Endodermal cell (in vitro differentiated cells): ENCODE measurements at regions not wholly inside any gene's neighbourhood (a gene's known extent, or its start where the extent isn't known, plus 50 kb on each side); places are given as distances from the start of the nearest gene placed in this dataset.

Experiments
- DNase-seq: peaks from one replicate; pipeline ENCODE4 v3.0.0-alpha.2; 2017
- H3K27ac ChIP-seq: 2 replicates; pipeline ENCODE4 v1.5.1; 2013; ENCODE audit warnings: mild to moderate bottlenecking, low read depth, low read length, moderate library complexity
- H3K27me3 ChIP-seq: 2 replicates; pipeline ENCODE4 v1.6.1; 2013; ENCODE audit warnings: mild to moderate bottlenecking, low read length, moderate library complexity; ENCODE audit not compliant: insufficient read depth, control insufficient read depth, poor library complexity, severe bottlenecking
- H3K36me3 ChIP-seq: 2 replicates; pipeline ENCODE4 v1.7.0; 2013; ENCODE audit warnings: mild to moderate bottlenecking, low read length, moderate library complexity; ENCODE audit not compliant: control insufficient read depth, insufficient read depth
- H3K4me1 ChIP-seq: one replicate; pipeline ENCODE4 v1.7.0; 2013; ENCODE audit warnings: low read length; ENCODE audit not compliant: control insufficient read depth, insufficient read depth
- H3K4me3 ChIP-seq: 2 replicates; pipeline ENCODE4 v1.5.1; 2013; ENCODE audit warnings: mild to moderate bottlenecking, low read length, moderate library complexity
- H3K9ac ChIP-seq: 2 replicates; pipeline ENCODE4 v1.6.1; 2013; ENCODE audit warnings: mild to moderate bottlenecking, low read length, moderate library complexity; ENCODE audit not compliant: poor library complexity, severe bottlenecking; ENCODE audit errors: extremely low read depth
- H3K9me3 ChIP-seq: 2 replicates; pipeline ENCODE4 v1.6.1; 2013; ENCODE audit warnings: mild to moderate bottlenecking, low read length, moderate library complexity; ENCODE audit not compliant: control insufficient read depth
- H3K27ac Mint-ChIP-seq: 2 replicates; pipeline ENCODE4 v1.8.0; 2020; ENCODE audit warnings: mixed read lengths
- H3K27me3 Mint-ChIP-seq: 2 replicates; pipeline ENCODE4 v1.8.0; 2021; ENCODE audit warnings: mild to moderate bottlenecking, mixed read lengths; ENCODE audit not compliant: insufficient read depth
- H3K36me3 Mint-ChIP-seq: 2 replicates; pipeline ENCODE4 v1.8.0; 2020; ENCODE audit warnings: low read depth, mixed read lengths
- H3K4me1 Mint-ChIP-seq: 2 replicates; pipeline ENCODE4 v1.8.0; 2020; ENCODE audit warnings: mixed read lengths
- H3K4me3 Mint-ChIP-seq: 2 replicates; pipeline ENCODE4 v1.8.0; 2020; ENCODE audit warnings: mild to moderate bottlenecking, moderate library complexity, mixed read lengths
- H3K9me3 Mint-ChIP-seq: 2 replicates; pipeline ENCODE4 v1.8.0; 2020; ENCODE audit warnings: mild to moderate bottlenecking, mixed read lengths
- CTCF ChIP-seq: fragments of 200-600 bp; sonication (generic); conservative IDR thresholded peaks from 2 replicates; pipeline ENCODE4 v1.5.0; 2021; ENCODE audit warnings: antibody characterized with exemption, mild to moderate bottlenecking
- WGBS, 2 experiments: methylation state at CpG; one replicate each; pipeline versions ENCODE4 v1.1.5 to v1.1.7; 2013; ENCODE audit warnings: missing lambda C conversion rate in 2 of 2, mixed read lengths in 1 of 2; ENCODE audit not compliant: insufficient coverage in 1 of 2, insufficient read length in 1 of 2; 5-methylcytosine and 5-hydroxymethylcytosine counted together

GRCh38 chr18:27274901-27275300, 89.8 kb upstream of the CHST9 start:
- no peak for TF ChIP-seq CTCF
- WGBS, 2 experiments, result 94% methylated on average over 2 of the region's 3 CpGs; no CpG with 5 or more reads in 1 of the 2 experiments
- H3K4me3 Mint-ChIP-seq, result no peak overlapping the region
- no peaks in the 10 kb centered on the region for H3K36me3 Mint-ChIP-seq
- H3K9me3 ChIP-seq, result peaks cover 7% of the 10 kb centered on the region
- no peaks in the 10 kb centered on the region for H3K4me1 Mint-ChIP-seq
- H3K27me3 ChIP-seq, result no peaks in the 10 kb centered on the region
- H3K27ac ChIP-seq, result no peak overlapping the region
- H3K27ac Mint-ChIP-seq, result no peak overlapping the region
- no peak overlapping the region for H3K4me3 ChIP-seq
- no peaks in the 10 kb centered on the region for H3K4me1 ChIP-seq
- no peaks in the 10 kb centered on the region for H3K27me3 Mint-ChIP-seq
- no peak for DNase-seq
- no peaks in the 10 kb centered on the region for H3K36me3 ChIP-seq
- H3K9me3 Mint-ChIP-seq, result peaks cover 21% of the 10 kb centered on the region
- no peak overlapping the region for H3K9ac ChIP-seq

DNA sequence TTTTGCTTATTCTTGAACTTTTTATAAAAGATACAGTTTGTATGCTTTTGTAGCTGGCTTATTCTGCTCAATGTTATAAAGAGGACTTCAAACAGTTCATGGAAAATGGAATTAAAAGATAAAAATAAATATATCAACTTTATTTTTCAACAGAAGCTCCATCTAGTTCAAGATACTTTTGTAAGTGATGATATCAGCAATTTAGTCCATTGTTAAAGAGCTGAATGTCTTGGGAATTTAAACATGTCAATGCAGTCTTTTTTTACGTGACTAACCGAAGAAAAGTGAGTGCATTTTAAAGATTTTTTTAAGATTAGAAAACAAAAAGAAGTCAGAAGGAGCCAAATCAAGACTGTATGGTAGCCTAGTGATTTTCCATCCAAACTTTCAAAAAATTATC, 85.4 kb upstream of the CHST9 start:
- Histone ChIP-seq H3K27me3 (no peaks in the 10 kb centered on the region), H3K27ac (no peak overlapping the region), H3K4me3 (no peak overlapping the region), H3K4me1 (no peaks in the 10 kb centered on the region), H3K36me3 (no peaks in the 10 kb centered on the region), H3K9me3 (peaks cover 7% of the 10 kb centered on the region), H3K9ac (no peak overlapping the region)
- Mint-ChIP-seq H3K9me3 (peaks cover 14% of the 10 kb centered on the region), H3K27me3 (no peaks in the 10 kb centered on the region), H3K4me1 (no peaks in the 10 kb centered on the region), H3K27ac (no peak overlapping the region), H3K36me3 (no peaks in the 10 kb centered on the region), H3K4me3 (no peak overlapping the region)
- 96 to 100% methylated on average over 2 of the region's 2 CpGs for WGBS, 2 experiments
- TF ChIP-seq CTCF, result no peak
- DNase-seq, result no peak

- H3K27ac ChIP-seq, result no peak overlapping the region
- no peaks in the 10 kb centered on the region for H3K4me1 ChIP-seq
- no peak overlapping the region for H3K27ac Mint-ChIP-seq
- no peak overlapping the region for H3K4me3 ChIP-seq
- peaks cover 32% of the 10 kb centered on the region for H3K9me3 Mint-ChIP-seq
- no peak overlapping the region for H3K9ac ChIP-seq
- H3K36me3 Mint-ChIP-seq, result no peaks in the 10 kb centered on the region
- no peaks in the 10 kb centered on the region for H3K27me3 Mint-ChIP-seq
- peaks cover 12% of the 10 kb centered on the region for H3K9me3 ChIP-seq
- no peaks in the 10 kb centered on the region for H3K36me3 ChIP-seq
- H3K4me3 Mint-ChIP-seq, result no peak overlapping the region
- DNase-seq, result no peak
- 79% methylated on average over 1 of the region's 1 CpG; no CpG with 5 or more reads in 1 of the 2 experiments for WGBS, 2 experiments
- no peak for TF ChIP-seq CTCF
- H3K4me1 Mint-ChIP-seq, result no peaks in the 10 kb centered on the region
- H3K27me3 ChIP-seq, result no peaks in the 10 kb centered on the region
These were observed 78.3 kb upstream of the CHST9 start for GRCh38 chr18:27263369-27263768.
